IMR-90 (cell line): ENCODE measurements at regions not wholly inside any gene's neighbourhood (a gene's known extent, or its start where the extent isn't known, plus 50 kb on each side); places are given as distances from the start of the nearest gene placed in this dataset.

Experiments
- ATAC-seq: fragments of 200-7000 bp; cut with Tn5 transposase; 2 replicates; pipeline ENCODE4 v1.9.1; 2020; ENCODE audit warnings: low read depth, mild to moderate bottlenecking, moderate library complexity
- BruUV-seq: library from RNA; stranded (reverse); fragments of 400-500 nt; replicated peaks from 2 replicates; lab custom pipeline; 2021; lab: Mats Ljungman, UMichigan
- CTCF ChIA-PET: fragments of 300-600 bp; formaldehyde crosslinking; extraction: SDS; loops from one replicate; lab custom pipeline; 2021; ENCODE audit warnings: antibody characterized with exemption; lab: Yijun Ruan, JAX
- POLR2A ChIA-PET: fragments of 300-600 bp; sonication (Branson Sonifier 250); formaldehyde crosslinking; loops from one replicate; lab custom pipeline; 2022; ENCODE audit warnings: antibody characterized with exemption; ENCODE audit not compliant: unreplicated experiment; lab: Charles Lee
- DNase-seq: peaks from one replicate; pipeline ENCODE4 v3.0.0; 2013
- H2AFZ ChIP-seq: replicated peaks from 2 replicates; pipeline ENCODE3; 2013; ENCODE audit warnings: low read length, mild to moderate bottlenecking; ENCODE audit not compliant: poor library complexity
- H2AK5ac ChIP-seq: 2 replicates; pipeline ENCODE4 v1.6.1; 2013; ENCODE audit warnings: low read depth, low read length, inconsistent platforms
- H2AK9ac ChIP-seq: replicated peaks from 2 replicates; pipeline ENCODE3; 2013; ENCODE audit warnings: mild to moderate bottlenecking, low read depth, low read length, moderate library complexity; ENCODE audit not compliant: poor library complexity
- H2BK120ac ChIP-seq: 2 replicates; pipeline ENCODE4 v1.6.1; 2013; ENCODE audit warnings: low read depth, low read length, inconsistent platforms
- H2BK15ac ChIP-seq: 3 replicates; pipeline ENCODE4 v1.6.1; 2013; ENCODE audit warnings: low read depth, low read length, inconsistent platforms
- H2BK20ac ChIP-seq: 2 replicates; pipeline ENCODE4 v1.6.1; 2013; ENCODE audit warnings: low read depth, mild to moderate bottlenecking, inconsistent platforms, low read length, moderate library complexity
- H2BK5ac ChIP-seq: 2 replicates; pipeline ENCODE4 v1.6.1; 2013; ENCODE audit warnings: mild to moderate bottlenecking, low read depth, low read length, inconsistent platforms; ENCODE audit not compliant: poor library complexity, severe bottlenecking
- H3K14ac ChIP-seq: replicated peaks from 2 replicates; pipeline ENCODE4 v1.6.1; 2013; ENCODE audit warnings: low read depth, low read length, inconsistent platforms
- H3K18ac ChIP-seq: 2 replicates; pipeline ENCODE4 v1.6.1; 2013; ENCODE audit warnings: low read depth, low read length, control low read depth
- H3K23ac ChIP-seq: 2 replicates; pipeline ENCODE4 v1.6.1; 2013; ENCODE audit warnings: low read depth, low read length, inconsistent platforms
- H3K27ac ChIP-seq: 2 replicates; pipeline ENCODE4 v1.5.1; 2013; ENCODE audit warnings: mild to moderate bottlenecking, control low read depth, low read length; ENCODE audit not compliant: insufficient read depth
- H3K27me3 ChIP-seq: 2 replicates; pipeline ENCODE4 v1.6.1; 2013; ENCODE audit warnings: low read length; ENCODE audit not compliant: control insufficient read depth, insufficient read depth
- H3K36me3 ChIP-seq: 2 replicates; pipeline ENCODE4 v1.6.1; 2013; ENCODE audit warnings: low read length, mixed read lengths; ENCODE audit not compliant: control insufficient read depth, insufficient read depth
- H3K4ac ChIP-seq: 2 replicates; pipeline ENCODE4 v1.6.1; 2013; ENCODE audit warnings: low read depth, low read length, inconsistent platforms
- H3K4me1 ChIP-seq: 2 replicates; pipeline ENCODE4 v1.6.1; 2013; ENCODE audit warnings: low read length, mixed read lengths; ENCODE audit not compliant: control insufficient read depth, insufficient read depth
- H3K4me2 ChIP-seq: 2 replicates; pipeline ENCODE4 v1.6.1; 2013; ENCODE audit warnings: low read depth, mild to moderate bottlenecking, control low read depth, low read length, moderate library complexity
- H3K4me3 ChIP-seq: 2 replicates; pipeline ENCODE4 v1.5.1; 2013; ENCODE audit warnings: low read depth, mild to moderate bottlenecking, control low read depth, low read length, moderate library complexity; ENCODE audit not compliant: insufficient read depth
- H3K56ac ChIP-seq: 2 replicates; pipeline ENCODE4 v1.6.1; 2013; ENCODE audit warnings: low read length, inconsistent platforms; ENCODE audit not compliant: insufficient read depth; ENCODE audit errors: extremely low read depth
- H3K79me1 ChIP-seq, 2 experiments: 2 replicates each; pipeline ENCODE4 v1.6.1; 2013; ENCODE audit warnings: low read length in 2 of 2, inconsistent platforms in 1 of 2, low read depth in 1 of 2
- H3K9ac ChIP-seq: 2 replicates; pipeline ENCODE4 v1.6.1; 2013; ENCODE audit warnings: low read depth, low read length, control low read depth
- H3K9me1 ChIP-seq: 2 replicates; pipeline ENCODE4 v1.6.1; 2013; ENCODE audit warnings: low read length, inconsistent platforms; ENCODE audit not compliant: insufficient read depth
- H3K9me3 ChIP-seq: 2 replicates; pipeline ENCODE4 v1.6.1; 2013; ENCODE audit warnings: low read length; ENCODE audit not compliant: control insufficient read depth, insufficient read depth
- H4K20me1 ChIP-seq: 2 replicates; pipeline ENCODE4 v1.6.1; 2013; ENCODE audit warnings: low read length, inconsistent platforms; ENCODE audit not compliant: insufficient read depth
- H4K5ac ChIP-seq: 2 replicates; pipeline ENCODE4 v1.6.1; 2013; ENCODE audit warnings: mild to moderate bottlenecking, low read depth, low read length, control low read depth
- H4K8ac ChIP-seq, 2 experiments: 2 replicates each; pipeline ENCODE4 v1.6.1; 2013; ENCODE audit warnings: low read depth in 2 of 2, low read length in 2 of 2, control low read depth in 1 of 2, inconsistent platforms in 1 of 2
- H4K91ac ChIP-seq: 2 replicates; pipeline ENCODE4 v1.6.1; 2013; ENCODE audit warnings: low read depth, low read length, inconsistent platforms; ENCODE audit not compliant: insufficient read depth
- CEBPB ChIP-seq: IDR thresholded peaks from 2 replicates; pipeline ENCODE4 v1.6.1; 2012; ENCODE audit warnings: low read depth, low read length, improper control_type of control experiment
- MAZ ChIP-seq: IDR thresholded peaks from 2 replicates; pipeline ENCODE4 v1.6.1; 2012; ENCODE audit warnings: low read depth, mild to moderate bottlenecking, low read length, improper control_type of control experiment, moderate library complexity, borderline replicate concordance
- MXI1 ChIP-seq: IDR thresholded peaks from 2 replicates; pipeline ENCODE4 v1.6.1; 2012; ENCODE audit warnings: low read depth, mild to moderate bottlenecking, low read length, moderate library complexity, borderline replicate concordance
- POLR2A ChIP-seq: IDR thresholded peaks from 2 replicates; pipeline ENCODE4 v1.6.1; 2012; ENCODE audit warnings: mild to moderate bottlenecking, low read depth, low read length
- RFX5 ChIP-seq: IDR thresholded peaks from 2 replicates; pipeline ENCODE4 v1.8.0; 2012; ENCODE audit warnings: low read depth, mild to moderate bottlenecking, low read length, moderate library complexity
- WGBS, 2 experiments: methylation state at CpG; one replicate each; pipeline versions ENCODE4 v1.1.5 to v1.1.7; 2013; ENCODE audit warnings: missing lambda C conversion rate in 2 of 2; ENCODE audit not compliant: insufficient read length in 1 of 2; ENCODE audit errors: extremely low coverage in 2 of 2; 5-methylcytosine and 5-hydroxymethylcytosine counted together
- dilution Hi-C: fragments of 300-500 bp; cut with HindIII; formaldehyde crosslinking; loops from one replicate; pipeline ENCODE4 v1.14.3; 2018; ENCODE audit warnings: low sequenced_read_pairs; ENCODE audit not compliant: unreplicated experiment
- in situ Hi-C: fragments of 300-500 bp; cut with MboI; formaldehyde crosslinking; loops from 3 replicates; pipeline ENCODE4 v1.14.3; 2019; ENCODE audit warnings: low sequenced_read_pairs, inconsistent platforms, mixed read lengths
- intact Hi-C: fragments of 100-400 bp; cut with micrococcal nuclease; formaldehyde crosslinking; loops from 2 replicates; pipeline ENCODE4 v1.10.0; 2022
- TF ChIP-seq, protein P1 (sequence below): fragments of 150-350 bp; IDR thresholded peaks from 2 replicates; pipeline ENCODE4 v1.6.1; 2017; ENCODE audit warnings: mild to moderate bottlenecking, antibody characterized with exemption, low read length, low read depth
- TF ChIP-seq, protein P2 (sequence below): fragments of 150-350 bp; IDR thresholded peaks from 2 replicates; pipeline ENCODE4 v1.6.1; 2016; ENCODE audit warnings: low read depth, mild to moderate bottlenecking, low read length, moderate library complexity, borderline replicate concordance
- TF ChIP-seq, protein P3 (sequence below): conservative IDR thresholded peaks from 2 replicates; pipeline ENCODE4 v1.5.1; 2012; ENCODE audit warnings: mild to moderate bottlenecking, low read depth, low read length, improper control_type of control experiment

DNA sequence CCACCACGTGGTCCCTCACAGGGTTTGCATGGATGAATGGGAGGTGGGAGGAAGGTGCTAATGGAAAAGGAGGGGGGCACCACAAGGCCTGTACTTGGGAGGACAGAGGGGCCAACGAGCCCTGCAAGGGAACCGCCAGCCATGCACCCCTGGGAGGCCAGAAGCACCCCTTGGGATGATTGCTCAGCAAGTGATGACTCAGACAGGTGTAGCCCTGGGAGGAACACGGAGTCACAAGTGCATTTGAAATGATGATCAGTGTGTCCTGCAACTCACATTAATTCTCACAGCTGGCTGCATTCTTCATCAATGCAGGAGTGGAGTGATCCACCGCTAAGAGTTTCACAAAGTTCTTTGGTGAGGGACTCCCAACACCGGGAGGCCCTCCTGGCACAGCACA is 82.8 kb upstream of the ZNF254 start:
- H2BK5ac ChIP-seq, result no peak overlapping the region
- H3K27ac ChIP-seq, result no peak overlapping the region
- H2AFZ ChIP-seq, result no peak overlapping the region
- no CpG with 5 or more reads among the region's 6 CpGs for WGBS, 2 experiments
- no peak overlapping the region for H2AK9ac ChIP-seq
- no peak overlapping the region for H3K4ac ChIP-seq
- ATAC-seq (no peak), DNase-seq (no peak)
- no peak overlapping the region for H2BK15ac ChIP-seq
- no TSS peak for BruUV-seq
- no peak overlapping the region for H2BK20ac ChIP-seq
- H3K79me1 ChIP-seq, result no peaks in the 10 kb centered on the region
- dilution Hi-C loops, result no loop called here
- no peak overlapping the region for H3K14ac ChIP-seq
- ChIA-PET POLR2A (no interaction called here), CTCF (no interaction called here)
- H3K4me3 ChIP-seq, result no peak overlapping the region
- H3K23ac ChIP-seq, result no peak overlapping the region
- no peak overlapping the region for H3K9ac ChIP-seq
- H3K4me2 ChIP-seq, result no peak overlapping the region
- H2BK120ac ChIP-seq, result no peak overlapping the region
- in situ Hi-C loops, result no loop called here
- H3K27me3 ChIP-seq, result no peaks in the 10 kb centered on the region
- H4K8ac ChIP-seq, result no peak overlapping the region
- no peak overlapping the region for H3K56ac ChIP-seq
- H3K9me1 ChIP-seq, result no peaks in the 10 kb centered on the region
- TF ChIP-seq MXI1 (no peak), MAZ (no peak), POLR2A (no peak), RFX5 (no peak), CEBPB (no peak)
- TF ChIP-seq, protein P1, sequence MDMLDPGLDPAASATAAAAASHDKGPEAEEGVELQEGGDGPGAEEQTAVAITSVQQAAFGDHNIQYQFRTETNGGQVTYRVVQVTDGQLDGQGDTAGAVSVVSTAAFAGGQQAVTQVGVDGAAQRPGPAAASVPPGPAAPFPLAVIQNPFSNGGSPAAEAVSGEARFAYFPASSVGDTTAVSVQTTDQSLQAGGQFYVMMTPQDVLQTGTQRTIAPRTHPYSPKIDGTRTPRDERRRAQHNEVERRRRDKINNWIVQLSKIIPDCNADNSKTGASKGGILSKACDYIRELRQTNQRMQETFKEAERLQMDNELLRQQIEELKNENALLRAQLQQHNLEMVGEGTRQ, result no peak
- TF ChIP-seq, protein P2, sequence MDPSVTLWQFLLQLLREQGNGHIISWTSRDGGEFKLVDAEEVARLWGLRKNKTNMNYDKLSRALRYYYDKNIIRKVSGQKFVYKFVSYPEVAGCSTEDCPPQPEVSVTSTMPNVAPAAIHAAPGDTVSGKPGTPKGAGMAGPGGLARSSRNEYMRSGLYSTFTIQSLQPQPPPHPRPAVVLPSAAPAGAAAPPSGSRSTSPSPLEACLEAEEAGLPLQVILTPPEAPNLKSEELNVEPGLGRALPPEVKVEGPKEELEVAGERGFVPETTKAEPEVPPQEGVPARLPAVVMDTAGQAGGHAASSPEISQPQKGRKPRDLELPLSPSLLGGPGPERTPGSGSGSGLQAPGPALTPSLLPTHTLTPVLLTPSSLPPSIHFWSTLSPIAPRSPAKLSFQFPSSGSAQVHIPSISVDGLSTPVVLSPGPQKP, result no peak
- TF ChIP-seq, protein P3, sequence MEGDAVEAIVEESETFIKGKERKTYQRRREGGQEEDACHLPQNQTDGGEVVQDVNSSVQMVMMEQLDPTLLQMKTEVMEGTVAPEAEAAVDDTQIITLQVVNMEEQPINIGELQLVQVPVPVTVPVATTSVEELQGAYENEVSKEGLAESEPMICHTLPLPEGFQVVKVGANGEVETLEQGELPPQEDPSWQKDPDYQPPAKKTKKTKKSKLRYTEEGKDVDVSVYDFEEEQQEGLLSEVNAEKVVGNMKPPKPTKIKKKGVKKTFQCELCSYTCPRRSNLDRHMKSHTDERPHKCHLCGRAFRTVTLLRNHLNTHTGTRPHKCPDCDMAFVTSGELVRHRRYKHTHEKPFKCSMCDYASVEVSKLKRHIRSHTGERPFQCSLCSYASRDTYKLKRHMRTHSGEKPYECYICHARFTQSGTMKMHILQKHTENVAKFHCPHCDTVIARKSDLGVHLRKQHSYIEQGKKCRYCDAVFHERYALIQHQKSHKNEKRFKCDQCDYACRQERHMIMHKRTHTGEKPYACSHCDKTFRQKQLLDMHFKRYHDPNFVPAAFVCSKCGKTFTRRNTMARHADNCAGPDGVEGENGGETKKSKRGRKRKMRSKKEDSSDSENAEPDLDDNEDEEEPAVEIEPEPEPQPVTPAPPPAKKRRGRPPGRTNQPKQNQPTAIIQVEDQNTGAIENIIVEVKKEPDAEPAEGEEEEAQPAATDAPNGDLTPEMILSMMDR, result no peak
- H2AK5ac ChIP-seq, result no peak overlapping the region
- H3K18ac ChIP-seq, result no peak overlapping the region
- no peak overlapping the region for H4K91ac ChIP-seq
- H3K36me3 ChIP-seq, result no peaks in the 10 kb centered on the region
- H3K4me1 ChIP-seq, result no peaks in the 10 kb centered on the region
- no peak overlapping the region for H4K5ac ChIP-seq
- peaks cover 37% of the 10 kb centered on the region for H3K9me3 ChIP-seq
- intact Hi-C loops, result no loop called here
- H4K20me1 ChIP-seq, result no peaks in the 10 kb centered on the region
